RWPE2 (cell line): ENCODE measurements at regions not wholly inside any gene's neighbourhood (a gene's known extent, or its start where the extent isn't known, plus 50 kb on each side); places are given as distances from the start of the nearest gene placed in this dataset.

ENCODE experiments used
- ATAC-seq: fragments of 200-7000 bp; cut with Tn5 transposase; 3 replicates; pipeline ENCODE4 v1.9.1; 2021; ENCODE audit warnings: low read depth
- DNase-seq: peaks from one replicate; pipeline ENCODE4 v3.0.0-alpha.2; 2020; ENCODE audit warnings: low spot score
- H3K27ac ChIP-seq: fragments of 450-650 bp; 2 replicates; pipeline ENCODE4 v1.5.1; 2017; ENCODE audit warnings: mild to moderate bottlenecking; ENCODE audit not compliant: poor library complexity, severe bottlenecking
- H3K27me3 ChIP-seq: fragments of 250-450 bp; sonication (Bioruptor Pico); 2 replicates; pipeline ENCODE4 v1.5.1; 2021; ENCODE audit warnings: mild to moderate bottlenecking, moderate library complexity; ENCODE audit not compliant: insufficient read depth, poor library complexity, severe bottlenecking
- H3K36me3 ChIP-seq: fragments of 250-450 bp; sonication (Bioruptor Pico); 2 replicates; pipeline ENCODE4 v1.5.1; 2020; ENCODE audit warnings: low read depth, mild to moderate bottlenecking, moderate library complexity
- H3K4me1 ChIP-seq: fragments of 250-450 bp; sonication (Bioruptor Pico); 2 replicates; pipeline ENCODE4 v1.5.1; 2021; ENCODE audit warnings: mild to moderate bottlenecking, moderate library complexity; ENCODE audit not compliant: insufficient read depth, poor library complexity, severe bottlenecking
- H3K4me3 ChIP-seq: fragments of 250-450 bp; sonication (Bioruptor Pico); 2 replicates; pipeline ENCODE4 v1.5.1; 2021; ENCODE audit warnings: mild to moderate bottlenecking, moderate library complexity; ENCODE audit not compliant: severe bottlenecking
- H3K9me3 ChIP-seq: fragments of 250-450 bp; sonication (Bioruptor Pico); 2 replicates; pipeline ENCODE4 v1.5.1; 2021; ENCODE audit warnings: mild to moderate bottlenecking, moderate library complexity; ENCODE audit not compliant: severe bottlenecking
- CTCF ChIP-seq: fragments of 450-650 bp; IDR thresholded peaks from one replicate; pipeline ENCODE4 v1.5.1; 2017; ENCODE audit warnings: mild to moderate bottlenecking, moderate library complexity; ENCODE audit not compliant: poor library complexity, severe bottlenecking

DNA sequence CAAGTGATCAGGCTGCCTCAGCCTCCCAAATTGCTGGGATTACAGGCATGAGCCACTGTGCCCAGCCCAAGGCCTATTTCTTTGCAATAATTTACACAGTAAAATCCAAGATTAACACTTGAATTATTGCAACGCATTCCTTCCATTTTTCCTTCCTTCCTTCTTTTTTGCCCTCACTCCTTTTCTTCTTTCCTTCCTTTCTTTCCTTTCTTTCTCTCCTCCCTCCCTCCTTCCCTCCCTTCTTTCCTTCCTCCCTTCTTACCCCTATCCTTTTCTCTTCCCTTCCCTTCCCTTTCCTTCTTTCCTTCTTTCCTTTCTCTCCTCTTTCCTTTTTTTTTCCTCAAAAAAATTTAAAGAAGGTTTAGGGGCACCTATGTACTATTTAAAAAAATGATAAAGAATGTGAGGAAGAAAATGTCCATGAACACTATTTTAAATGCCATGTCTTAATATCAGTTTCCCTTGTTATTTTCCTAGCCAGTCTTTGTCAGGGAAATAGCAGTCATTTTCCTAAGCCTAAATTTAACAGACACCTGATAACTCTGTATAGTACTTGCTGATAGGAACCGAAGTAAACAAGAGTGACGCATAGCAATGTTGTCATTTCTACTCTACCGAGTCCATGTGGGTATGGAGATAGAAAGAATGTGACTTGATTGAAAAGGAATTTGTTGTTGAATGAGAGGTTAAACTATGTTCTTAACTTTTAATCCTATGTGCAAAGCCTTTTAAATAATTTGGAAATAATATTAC is 79.8 kb upstream of the HMCN1 start:
- Histone ChIP-seq H3K27me3 (no peaks in the 10 kb centered on the region), H3K4me3 (no peak overlapping the region), H3K4me1 (no peaks in the 10 kb centered on the region), H3K9me3 (no peaks in the 10 kb centered on the region), H3K36me3 (no peaks in the 10 kb centered on the region), H3K27ac (no peak overlapping the region)
- no peak for DNase-seq
- no peak for TF ChIP-seq CTCF
- no peak for ATAC-seq

DNA sequence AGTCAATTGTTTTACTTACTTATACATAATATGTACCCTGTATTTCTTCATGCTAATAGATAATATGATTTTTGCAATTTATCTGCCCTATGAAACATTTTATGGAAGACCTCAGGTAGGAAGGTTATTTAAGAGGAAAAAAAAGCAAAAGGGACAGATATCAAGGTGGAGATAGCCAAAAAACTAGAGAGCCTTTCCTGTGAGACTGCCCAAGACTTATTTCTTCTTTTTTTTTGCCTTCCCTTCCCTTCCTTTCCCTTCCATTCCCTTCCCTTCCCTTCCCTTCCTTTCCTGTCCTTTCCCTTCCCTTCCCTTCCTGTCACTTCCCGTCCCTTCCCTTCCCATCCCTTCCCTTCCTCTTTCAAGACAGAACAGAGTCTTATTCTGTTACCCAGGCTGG is 80.6 kb upstream of the HMCN1 start:
- Histone ChIP-seq H3K4me3 (no peak overlapping the region), H3K9me3 (no peaks in the 10 kb centered on the region), H3K4me1 (no peaks in the 10 kb centered on the region), H3K27ac (no peak overlapping the region), H3K36me3 (no peaks in the 10 kb centered on the region), H3K27me3 (no peaks in the 10 kb centered on the region)
- ATAC-seq: no peak
- no peak for DNase-seq
- TF ChIP-seq CTCF: no peak

DNA sequence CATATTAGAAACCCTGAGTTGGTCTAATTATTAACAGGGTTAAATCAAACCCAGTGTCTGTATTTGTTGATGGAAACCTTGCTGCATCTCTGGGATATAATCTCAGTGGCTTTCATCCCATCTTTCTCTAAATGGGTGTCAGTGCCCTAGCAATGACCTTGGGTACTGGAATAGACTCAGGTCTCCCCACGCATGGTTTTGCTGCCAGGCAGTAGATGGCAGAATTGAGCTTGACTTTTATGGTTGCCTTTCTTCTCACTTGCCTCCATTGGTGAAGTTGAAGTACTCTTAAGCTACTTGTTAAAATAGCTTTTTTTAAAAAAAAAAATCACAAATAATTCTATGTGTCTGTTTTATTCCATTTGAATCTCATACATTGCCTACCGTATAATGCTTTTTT is 81.8 kb upstream of the HMCN1 start:
- H3K27ac ChIP-seq: no peak overlapping the region
- H3K4me3 ChIP-seq: no peak overlapping the region
- TF ChIP-seq CTCF: peak; percentile 23
- H3K27me3 ChIP-seq: no peaks in the 10 kb centered on the region
- no peaks in the 10 kb centered on the region for H3K9me3 ChIP-seq
- DNase-seq (no peak), ATAC-seq (no peak)
- peaks cover 6% of the 10 kb centered on the region for H3K4me1 ChIP-seq
- no peaks in the 10 kb centered on the region for H3K36me3 ChIP-seq

GRCh38 chr1:185650602-185651230 is 83.5 kb upstream of the HMCN1 start:
- Histone ChIP-seq H3K9me3 (no peaks in the 10 kb centered on the region), H3K4me3 (no peak overlapping the region)

More at GRCh38 chr1:185650602-185651230, 83.5 kb upstream of the HMCN1 start:
- Histone ChIP-seq H3K27ac (no peak overlapping the region), H3K36me3 (no peaks in the 10 kb centered on the region), H3K27me3 (no peaks in the 10 kb centered on the region), H3K4me1 (peaks cover 19% of the 10 kb centered on the region)
- DNase-seq: no peak
- no peak for ATAC-seq
- no peak for TF ChIP-seq CTCF
